Amniotic epithelial cell (primary cell): ENCODE measurements at regions not wholly inside any gene's neighbourhood (a gene's known extent, or its start where the extent isn't known, plus 50 kb on each side); places are given as distances from the start of the nearest gene placed in this dataset.

ENCODE experiments used
- DNase-seq: peaks from one replicate; pipeline ENCODE4 v3.0.0-alpha.2; 2010; ENCODE audit warnings: low read depth

DNA sequence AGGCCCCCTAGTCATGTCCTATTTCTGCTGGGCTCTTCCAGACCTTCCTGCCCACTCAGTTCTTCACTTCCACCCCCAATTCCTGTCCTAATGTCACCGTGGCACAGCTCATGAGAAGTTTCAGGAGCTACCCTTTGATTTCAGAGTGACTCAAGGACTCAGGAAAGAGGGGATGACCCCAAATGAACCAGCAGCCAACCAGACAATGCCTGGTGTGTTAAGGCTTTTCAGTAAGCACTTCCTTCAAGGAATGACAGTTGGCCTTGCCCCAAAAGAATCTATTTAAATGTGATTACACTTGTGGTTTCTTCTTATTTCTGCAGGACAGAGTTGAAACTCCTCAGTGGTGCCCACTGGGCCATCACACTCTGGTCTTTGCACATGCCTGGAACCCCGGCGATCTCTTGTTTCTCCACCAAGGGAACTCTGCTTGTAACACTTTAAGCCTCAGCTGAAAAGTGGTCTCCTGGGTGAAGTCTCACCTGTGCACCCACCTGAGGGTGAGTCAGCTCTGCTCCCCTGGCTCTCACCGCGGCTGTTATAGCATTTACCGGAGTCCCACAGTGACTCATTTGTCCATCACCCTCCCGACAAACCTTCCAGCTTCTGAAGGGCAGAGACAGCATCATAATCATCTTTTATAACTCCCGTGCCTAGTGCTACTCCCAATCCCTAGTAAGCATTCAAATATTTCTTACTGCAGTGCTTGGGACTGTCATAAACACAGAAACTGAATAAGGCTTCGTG, 123.0 kb upstream of the SVIL start:
- peak; percentile 34 for DNase-seq

- DNase-seq: peak; percentile 58
Measured at GRCh38 chr10:29756451-29756850, 121.7 kb upstream of the SVIL start.

DNA sequence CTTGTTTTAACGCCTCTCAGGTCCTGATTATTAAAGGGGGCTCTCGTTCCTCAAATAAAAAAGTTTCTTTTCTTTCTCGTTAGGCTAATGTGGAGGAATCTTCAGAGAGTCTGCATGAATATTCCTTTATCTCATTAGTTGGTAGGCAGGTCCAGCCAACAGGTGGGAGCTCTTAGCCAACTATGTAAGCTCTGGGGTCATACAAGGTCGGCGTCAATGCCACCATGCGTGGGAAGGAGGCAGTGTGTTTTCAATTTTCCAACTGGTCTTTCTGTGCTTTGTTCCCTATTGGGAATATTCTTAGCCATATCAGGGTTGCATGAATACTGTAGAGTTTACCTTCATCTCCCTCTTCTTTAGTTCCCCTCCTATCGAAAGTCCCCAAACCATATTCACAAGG, 118.5 kb upstream of the SVIL start:
- no peak for DNase-seq

GRCh38 chr10:29751684-29752083, 116.9 kb upstream of the SVIL start:
- DNase-seq: no peak

- DNase-seq: no peak
Measured at GRCh38 chr10:29751240-29751639, 116.5 kb upstream of the SVIL start.

DNA sequence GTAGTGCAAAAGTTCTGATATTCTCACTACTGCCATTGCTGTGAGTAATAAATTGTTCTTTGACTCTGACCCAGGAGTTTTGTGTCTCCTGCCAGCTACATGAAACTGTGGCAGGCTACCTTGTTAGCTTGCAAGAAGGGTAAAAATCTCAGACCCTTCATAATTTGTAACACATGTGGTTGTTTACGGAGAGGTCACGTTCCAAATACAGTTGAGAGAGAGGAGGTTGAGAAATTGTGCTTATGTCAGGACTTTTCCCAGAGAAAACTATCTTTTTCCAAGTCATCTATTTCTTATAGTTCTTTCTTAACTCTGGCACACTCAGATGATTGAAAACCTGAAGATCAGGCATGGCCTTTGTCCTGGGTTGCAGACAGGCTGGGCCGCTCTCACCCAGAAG, 114.4 kb upstream of the SVIL start:
- no peak for DNase-seq

DNA sequence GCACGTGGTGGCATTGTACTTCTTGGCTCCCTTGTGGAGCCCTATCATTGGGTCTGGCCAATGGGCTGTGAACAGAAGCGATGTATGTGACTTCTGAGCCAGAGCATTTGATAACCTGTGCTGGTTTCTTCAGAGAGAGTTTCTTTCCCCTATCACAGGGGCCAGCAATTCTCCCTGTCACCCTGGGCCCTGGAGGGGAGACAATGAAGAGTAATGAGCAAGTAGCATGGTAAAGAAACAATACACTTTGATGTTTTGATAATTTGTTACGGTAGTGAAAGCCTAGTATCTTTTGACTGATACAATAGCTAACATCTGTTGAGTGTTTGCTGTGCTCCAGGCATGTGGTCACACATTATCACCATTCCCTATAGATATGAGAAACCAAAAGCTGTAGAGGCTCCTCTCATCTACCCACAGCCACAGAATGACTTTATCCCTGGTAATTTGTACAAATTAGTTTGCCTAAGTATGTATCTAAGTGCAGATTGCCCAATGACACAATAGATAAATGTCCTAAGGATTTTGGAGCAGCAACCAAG, 113.4 kb upstream of the SVIL start:
- peak; percentile 38 for DNase-seq

GRCh38 chr10:29746080-29746797, 111.5 kb upstream of the SVIL start:
- peak; percentile 91 for DNase-seq

DNA sequence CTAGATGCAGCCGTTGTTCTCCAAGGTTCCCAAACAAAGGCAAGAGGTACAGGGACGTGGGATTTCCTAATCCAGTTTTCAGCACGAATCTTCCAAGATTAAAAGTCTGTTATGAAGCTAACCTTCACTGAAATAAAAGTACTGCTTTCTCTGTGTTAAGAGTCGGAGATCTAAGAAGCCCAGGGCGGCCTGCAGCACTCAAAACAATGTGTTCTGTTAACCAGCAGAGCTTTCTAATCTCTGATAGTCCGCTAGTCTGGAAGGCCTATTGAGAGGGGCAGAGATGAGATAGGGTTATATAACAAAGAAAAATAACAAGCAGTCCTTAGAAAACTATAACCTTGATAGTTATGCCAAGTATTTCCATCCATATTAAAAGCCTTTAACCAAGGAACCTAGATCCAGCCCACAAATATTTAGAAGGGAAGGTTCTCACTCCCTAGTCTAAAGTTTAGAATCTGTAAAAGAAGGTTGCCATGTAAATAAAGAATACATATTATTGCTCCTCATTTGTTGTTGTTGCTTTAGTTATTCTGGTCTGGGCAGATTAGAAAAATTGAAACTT, 106.3 kb upstream of the SVIL start:
- no peak for DNase-seq

DNA sequence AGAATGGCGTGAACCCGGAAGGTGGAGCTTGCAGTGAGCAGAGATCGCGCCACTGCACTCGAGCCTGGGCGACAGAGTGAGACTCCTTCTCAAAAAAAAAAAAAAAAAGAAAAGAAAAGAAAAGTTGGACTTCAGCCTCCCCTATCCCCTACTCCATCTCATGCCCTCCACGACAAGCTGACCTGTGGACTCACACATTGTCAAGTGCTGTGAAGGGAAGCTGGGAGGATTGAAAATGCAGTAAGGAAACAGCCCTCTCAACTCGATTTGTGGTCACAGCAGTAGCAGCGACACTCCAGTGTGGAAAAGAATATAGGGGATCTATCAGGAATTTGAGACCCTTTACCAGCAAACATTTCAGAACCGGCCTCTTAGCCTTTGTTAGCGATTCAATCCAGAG, 103.6 kb upstream of the SVIL start:
- DNase-seq: no peak

DNA sequence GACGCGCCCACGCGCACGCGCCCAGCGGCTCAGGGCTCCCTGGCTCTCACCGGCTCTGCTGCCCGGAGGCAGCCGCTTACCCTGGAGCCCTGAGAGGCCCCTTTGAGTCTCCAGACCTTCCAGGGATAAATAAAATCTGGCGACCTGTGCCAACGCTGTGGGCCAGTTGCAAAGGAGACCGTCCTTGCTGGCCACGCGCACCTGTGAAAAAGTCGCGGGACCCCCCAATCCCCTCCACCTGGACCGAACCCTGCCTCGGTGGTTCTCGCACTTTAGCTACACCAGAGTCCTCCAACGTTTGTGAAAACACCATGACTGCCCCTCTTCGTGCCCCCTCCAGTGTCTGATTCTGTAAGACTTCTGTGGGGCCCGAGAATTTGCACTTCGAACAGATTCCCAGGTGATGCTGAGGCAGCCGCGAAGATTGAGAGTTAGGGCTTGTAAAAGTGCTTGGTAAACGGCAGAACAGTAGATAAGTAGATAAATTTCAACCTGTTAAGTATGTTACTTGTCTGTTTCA, 102.4 kb upstream of the SVIL start:
- no peak for DNase-seq

GRCh38 chr10:29736366-29737073, 101.7 kb upstream of the SVIL start:
- no peak for DNase-seq

DNA sequence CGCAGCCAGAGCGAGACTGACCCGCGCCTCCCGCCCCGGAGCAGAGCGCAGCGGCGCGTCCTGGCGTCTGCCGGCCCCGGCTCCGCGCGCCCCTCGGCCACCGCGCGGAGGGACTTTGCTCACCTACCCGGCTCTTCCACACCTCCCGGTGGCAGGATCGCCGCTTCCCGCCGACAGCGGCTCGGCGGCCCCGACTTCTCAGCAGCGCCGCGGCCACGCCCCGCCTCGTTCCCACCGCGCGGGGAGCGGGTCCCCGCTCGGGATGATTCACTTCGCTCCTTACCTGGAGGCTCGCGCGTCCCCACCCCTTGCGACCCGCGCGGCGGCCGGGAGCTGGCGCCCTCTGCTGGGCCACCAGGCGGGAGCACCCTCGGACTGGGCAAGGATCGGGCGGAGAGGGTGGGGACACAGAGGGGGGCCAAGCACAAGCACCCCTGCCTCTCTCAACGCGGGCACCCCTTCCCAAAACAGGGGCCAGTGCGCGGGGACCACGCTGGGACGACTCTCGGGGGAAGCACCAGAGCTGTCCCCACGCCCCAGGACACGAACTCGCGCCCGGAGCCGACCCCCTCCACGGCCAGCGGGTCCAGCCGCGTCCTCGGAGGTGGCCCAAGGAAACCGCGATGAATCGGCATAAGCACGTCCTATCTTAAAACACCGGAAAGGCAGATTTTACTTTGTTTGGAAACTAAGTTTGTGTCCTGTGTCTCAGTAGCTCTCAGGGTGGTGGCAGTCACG, 101.0 kb upstream of the SVIL start:
- DNase-seq: no peak

DNA sequence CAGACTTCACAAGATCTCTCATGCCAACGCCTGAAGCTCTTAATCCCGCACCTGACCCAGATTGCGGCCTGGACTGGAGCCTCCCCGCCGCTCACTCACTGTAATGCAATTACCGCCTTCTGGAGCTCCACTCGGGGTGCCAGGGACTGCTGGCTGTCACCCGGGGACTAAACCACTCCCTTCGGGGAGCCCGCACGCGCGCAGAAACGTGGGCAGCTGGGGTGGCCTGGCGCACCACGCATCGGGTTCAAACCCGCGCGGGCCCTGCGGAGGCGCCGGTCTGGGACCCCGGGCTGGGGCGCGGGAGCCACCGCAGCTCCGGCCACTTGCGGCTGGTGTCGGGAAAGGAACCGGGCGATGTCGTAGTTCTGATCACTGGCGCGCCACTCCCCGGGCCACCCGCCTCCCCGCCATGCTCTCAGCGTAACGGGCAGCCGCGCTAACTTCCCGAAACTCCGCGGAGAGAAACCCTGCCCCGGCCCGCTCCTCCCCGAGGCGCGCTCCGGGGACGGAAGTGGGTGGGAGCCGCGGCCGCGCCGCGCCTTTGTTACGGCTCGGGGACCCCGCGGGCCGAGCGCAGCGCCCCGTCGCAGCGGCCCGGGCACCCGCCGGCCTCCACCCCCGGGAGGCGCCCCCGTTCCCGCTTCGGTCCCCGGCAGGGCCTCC, 100.3 kb upstream of the SVIL start:
- DNase-seq: no peak

- no peak for DNase-seq
Measured at GRCh38 chr10:29734640-29734961, 99.8 kb upstream of the SVIL start.

- DNase-seq: no peak
Measured at GRCh38 chr10:29733323-29733722, 98.6 kb upstream of the SVIL start.

- DNase-seq: no peak
Measured at GRCh38 chr10:29732918-29733317, 98.1 kb upstream of the SVIL start.

DNA sequence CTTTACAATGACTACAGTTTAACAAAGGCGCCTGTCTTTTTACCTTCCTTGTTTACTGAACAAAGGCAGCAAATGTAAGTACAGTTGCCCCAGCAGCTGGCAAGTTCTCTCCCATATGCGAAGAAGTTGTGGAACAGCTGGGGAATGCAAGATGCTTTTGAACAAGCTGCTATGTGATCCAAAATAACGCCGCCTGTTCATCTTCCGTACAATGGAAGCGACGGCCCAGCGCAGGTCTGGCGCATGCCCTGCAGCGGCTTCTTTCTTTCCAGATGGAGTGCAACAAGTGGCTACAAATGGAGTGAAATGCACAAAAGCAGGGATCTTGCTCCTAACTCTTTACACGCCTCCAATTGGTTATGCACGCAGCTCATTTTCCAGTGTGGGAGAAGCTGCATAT, 97.0 kb upstream of the SVIL start:
- DNase-seq: no peak

DNA sequence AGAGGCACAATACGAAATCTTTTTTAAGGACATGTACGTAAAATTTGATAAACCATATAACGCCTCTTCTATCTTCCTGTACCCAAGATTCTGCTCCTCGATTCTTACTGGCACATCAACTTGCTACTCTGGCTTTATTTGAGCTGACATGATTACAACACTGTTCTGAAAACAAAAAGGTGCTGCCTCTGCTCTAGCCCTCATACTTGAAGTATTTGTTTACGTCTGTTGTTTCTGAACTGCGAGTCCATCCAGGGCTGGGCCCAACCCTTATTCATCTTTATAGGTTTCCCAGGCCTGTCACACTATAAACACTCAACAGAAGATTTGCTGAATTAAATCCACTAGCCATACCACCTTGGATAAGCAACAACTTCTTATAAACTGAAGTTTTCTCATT, 96.2 kb upstream of the SVIL start:
- peak; percentile 69 for DNase-seq

GRCh38 chr10:29730458-29730857, 95.7 kb upstream of the SVIL start:
- peak; percentile 95 for DNase-seq

DNA sequence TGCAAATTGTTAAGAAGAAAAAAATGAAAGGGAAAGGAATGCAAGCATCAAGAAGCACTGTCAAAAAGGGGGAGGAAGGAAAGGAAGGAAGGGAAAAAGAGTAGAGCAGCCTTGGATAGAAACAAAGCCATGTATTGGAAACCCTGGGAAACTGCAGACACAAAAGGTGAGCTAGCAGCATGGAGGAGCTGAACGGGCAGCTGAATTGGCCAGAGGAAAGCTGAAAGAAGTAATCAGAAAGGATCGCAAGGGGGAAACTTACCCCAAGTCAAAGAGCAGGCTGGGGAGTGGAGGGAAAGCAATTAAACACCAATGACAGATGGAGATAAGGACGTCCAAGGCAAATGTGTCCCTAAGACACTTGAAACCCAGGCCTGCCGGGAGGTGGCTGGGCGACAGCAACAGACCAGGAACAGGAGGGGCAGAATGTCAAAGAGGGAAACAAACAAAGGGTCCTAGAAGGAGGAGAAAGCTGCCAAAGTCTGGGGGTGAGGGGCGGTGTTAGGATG, 93.8 kb upstream of the SVIL start:
- no peak for DNase-seq
